ENCODE measurements at regions not wholly inside any gene's neighbourhood (a gene's known extent, or its start where the extent isn't known, plus 50 kb on each side); places are given as distances from the start of the nearest gene placed in this dataset.

DNA sequence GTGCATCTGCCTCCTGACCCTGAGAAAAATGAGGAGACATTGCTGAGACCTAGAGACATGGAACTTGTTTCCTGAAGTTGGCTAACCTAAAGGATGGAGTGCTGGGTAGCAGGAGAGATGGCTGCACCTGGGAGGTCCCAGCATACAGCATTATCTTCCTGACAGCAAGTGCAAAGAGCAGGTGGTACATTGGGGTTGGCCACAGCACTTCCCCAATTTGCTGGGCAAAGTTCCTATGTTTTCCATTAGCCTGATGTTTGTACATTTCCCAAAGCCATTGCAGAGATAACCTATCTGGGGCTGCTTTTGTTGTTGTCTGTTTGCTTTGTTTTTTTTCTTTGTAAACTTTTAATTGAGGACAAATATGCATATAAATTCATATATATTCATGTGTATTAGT, 296.7 kb downstream of the HRH4 start:
- TF ChIP-seq, protein P1, sequence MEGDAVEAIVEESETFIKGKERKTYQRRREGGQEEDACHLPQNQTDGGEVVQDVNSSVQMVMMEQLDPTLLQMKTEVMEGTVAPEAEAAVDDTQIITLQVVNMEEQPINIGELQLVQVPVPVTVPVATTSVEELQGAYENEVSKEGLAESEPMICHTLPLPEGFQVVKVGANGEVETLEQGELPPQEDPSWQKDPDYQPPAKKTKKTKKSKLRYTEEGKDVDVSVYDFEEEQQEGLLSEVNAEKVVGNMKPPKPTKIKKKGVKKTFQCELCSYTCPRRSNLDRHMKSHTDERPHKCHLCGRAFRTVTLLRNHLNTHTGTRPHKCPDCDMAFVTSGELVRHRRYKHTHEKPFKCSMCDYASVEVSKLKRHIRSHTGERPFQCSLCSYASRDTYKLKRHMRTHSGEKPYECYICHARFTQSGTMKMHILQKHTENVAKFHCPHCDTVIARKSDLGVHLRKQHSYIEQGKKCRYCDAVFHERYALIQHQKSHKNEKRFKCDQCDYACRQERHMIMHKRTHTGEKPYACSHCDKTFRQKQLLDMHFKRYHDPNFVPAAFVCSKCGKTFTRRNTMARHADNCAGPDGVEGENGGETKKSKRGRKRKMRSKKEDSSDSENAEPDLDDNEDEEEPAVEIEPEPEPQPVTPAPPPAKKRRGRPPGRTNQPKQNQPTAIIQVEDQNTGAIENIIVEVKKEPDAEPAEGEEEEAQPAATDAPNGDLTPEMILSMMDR (IDR thresholded peaks at IDR 0.05), result no peak
- no peak for DNase-seq (ENCODE audit: low spot score)
- ATAC-seq (ENCODE audit: low FRiP score), result no peak

- no peak for DNase-seq (ENCODE audit: low spot score)
- TF ChIP-seq, protein P1 (IDR thresholded peaks at IDR 0.05), result no peak
- no peak for ATAC-seq (ENCODE audit: low FRiP score)
Measured at GRCh38 chr18:24761765-24762164, 301.3 kb downstream of the HRH4 start.

DNA sequence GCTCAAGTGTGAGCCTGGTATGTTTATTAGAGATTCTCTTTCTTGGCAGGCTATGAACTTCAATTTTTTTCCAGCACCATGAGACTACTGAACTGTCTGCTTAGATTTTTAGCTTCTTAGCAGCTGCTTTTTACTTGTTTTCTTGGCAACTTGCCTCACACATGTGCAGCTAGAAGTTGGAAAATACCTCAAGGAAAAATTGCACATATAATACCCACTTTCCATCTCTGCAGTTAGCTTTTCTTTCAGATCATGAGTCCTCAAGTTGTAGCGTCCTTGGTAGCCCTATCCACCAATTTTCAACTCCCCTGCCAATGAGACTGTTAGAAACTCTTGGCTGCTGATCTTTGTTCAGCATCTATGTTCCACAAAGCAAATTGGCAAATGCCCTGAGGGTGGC, 302.1 kb downstream of the HRH4 start:
- DNase-seq (ENCODE audit: low spot score) (no peak), ATAC-seq (ENCODE audit: low FRiP score) (no peak)
- TF ChIP-seq, protein P1 (IDR thresholded peaks at IDR 0.05), result no peak

DNA sequence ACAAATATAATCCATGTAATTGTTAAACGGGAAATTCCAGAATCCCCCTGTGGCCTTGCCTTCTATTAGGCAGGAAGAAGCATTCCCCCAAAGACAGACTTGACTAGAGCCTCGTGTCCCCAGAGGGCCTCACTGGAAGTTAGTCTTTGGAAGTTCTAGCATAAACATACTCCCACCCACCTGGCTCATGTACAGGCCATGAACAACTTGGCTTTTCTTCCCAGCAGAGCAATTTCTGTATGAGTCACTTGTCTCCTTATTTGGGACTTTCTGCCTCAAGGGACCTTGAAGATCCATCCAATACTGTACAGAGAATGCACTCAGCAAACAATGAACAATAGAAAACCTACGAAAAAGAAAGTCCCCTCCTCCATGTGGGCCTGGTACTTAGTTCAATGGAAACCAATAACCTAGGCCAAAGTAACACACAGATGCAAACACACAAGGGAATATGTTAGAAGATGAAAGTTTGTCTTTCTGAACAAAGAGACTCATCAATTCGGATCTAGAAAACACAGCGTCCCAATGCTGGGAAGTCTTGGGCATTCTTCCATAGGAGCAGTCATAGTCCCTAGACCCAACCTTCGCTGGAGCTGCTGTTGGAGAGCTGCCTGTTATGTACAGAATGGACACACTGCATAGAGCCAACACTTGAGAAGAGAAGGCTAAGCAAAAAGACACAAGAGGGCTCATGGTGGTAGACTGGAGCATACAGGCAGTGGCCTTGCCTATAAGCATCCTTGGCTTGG, 303.5 kb downstream of the HRH4 start:
- ATAC-seq (ENCODE audit: low FRiP score) (no peak), DNase-seq (ENCODE audit: low spot score) (no peak)
- TF ChIP-seq, protein P1 (IDR thresholded peaks at IDR 0.05), result no peak

DNA sequence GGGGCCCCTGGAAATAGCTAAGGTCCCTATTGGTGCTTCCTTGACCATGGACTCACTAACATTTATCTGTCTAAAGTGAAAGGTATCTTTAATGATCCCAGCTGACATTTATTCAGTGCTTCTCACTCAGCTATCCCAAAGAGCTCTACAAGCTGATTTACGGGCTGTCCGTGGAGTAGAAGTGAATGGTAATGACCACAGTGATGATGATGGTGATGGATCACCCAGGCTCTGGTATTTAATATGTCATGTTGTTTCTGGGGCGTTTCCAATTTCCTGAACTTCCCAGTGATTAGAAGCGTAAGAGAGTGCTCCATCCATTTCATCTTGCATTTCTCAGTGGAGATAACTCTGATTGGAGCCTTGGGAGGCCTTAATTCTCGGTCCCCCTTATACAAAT, 304.3 kb downstream of the HRH4 start:
- TF ChIP-seq, protein P1 (IDR thresholded peaks at IDR 0.05), result no peak
- no peak for DNase-seq (ENCODE audit: low spot score)
- ATAC-seq (ENCODE audit: low FRiP score), result no peak

GRCh38 chr18:24766376-24766775, 305.9 kb downstream of the HRH4 start:
- ATAC-seq (ENCODE audit: low FRiP score), result no peak
- DNase-seq (ENCODE audit: low spot score), result no peak
- TF ChIP-seq, protein P1 (IDR thresholded peaks at IDR 0.05), result no peak

DNA sequence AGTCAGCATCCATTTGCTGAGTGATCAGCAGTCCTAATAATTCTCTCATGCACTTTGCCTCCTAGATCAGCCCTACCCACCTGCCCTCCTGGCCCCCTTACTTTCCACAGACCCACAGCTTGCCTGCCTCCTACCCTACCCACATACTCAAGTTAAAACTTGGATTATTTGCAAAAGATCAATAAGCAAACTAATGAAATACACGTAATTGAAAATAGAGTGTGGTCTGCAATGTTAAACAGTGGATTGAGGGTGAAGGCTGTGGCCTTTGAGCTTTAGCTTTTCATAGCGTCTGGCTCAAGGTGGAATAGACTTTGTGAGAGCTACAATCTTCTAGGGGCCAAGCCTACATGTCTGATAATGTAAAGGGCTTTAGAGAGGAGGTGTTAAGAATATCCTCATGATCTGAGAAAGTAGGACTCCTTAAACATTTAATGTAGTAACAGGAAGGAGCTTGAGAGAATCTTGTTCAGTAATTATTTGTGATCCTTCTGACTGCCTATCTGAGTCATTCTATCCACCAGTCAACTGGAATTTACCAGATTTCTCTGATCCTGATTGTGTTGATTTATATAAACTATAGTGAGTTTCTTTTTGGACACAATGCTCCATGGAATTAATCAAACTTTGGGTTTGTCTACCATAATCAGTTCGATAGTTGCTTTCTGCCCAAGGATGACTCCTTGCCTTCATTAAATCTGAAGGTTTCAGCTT, 310.0 kb downstream of the HRH4 start:
- DNase-seq (ENCODE audit: low spot score) (no peak), ATAC-seq (ENCODE audit: low FRiP score) (no peak)
- TF ChIP-seq, protein P1 (IDR thresholded peaks at IDR 0.05), result no peak
